ENCODE measurements at regions not wholly inside any gene's neighbourhood (a gene's known extent, or its start where the extent isn't known, plus 50 kb on each side); places are given as distances from the start of the nearest gene placed in this dataset.

- DNase-seq (ENCODE audit: low spot score) = no peak
- Histone ChIP-seq H3K27me3 (no peaks in the 10 kb centered on the region), H3K36me3 (no peaks in the 10 kb centered on the region), H3K4me1 (no peaks in the 10 kb centered on the region), H3K9me3 (peaks cover 0 to 17% of the 10 kb centered on the region in 2 donors), H3K27ac (no peak overlapping the region), H3K4me3 (no peak overlapping the region)
- no peak for TF ChIP-seq CTCF (IDR thresholded peaks at IDR 0.05)
Measured at GRCh38 chr11:70851907-70852306, 400.5 kb downstream of the SHANK2 start.

GRCh38 chr11:70853068-70853769 lies 399.2 kb downstream of the SHANK2 start:
- H3K4me1 ChIP-seq = no peaks in the 10 kb centered on the region
- no peaks in the 10 kb centered on the region for H3K36me3 ChIP-seq
- no peak overlapping the region for H3K27ac ChIP-seq
- TF ChIP-seq CTCF (IDR thresholded peaks at IDR 0.05) = no peak
- no peaks in the 10 kb centered on the region for H3K27me3 ChIP-seq
- no peak overlapping the region for H3K4me3 ChIP-seq
- no peak for DNase-seq (ENCODE audit: low spot score)
- H3K9me3 ChIP-seq = peaks cover 0 to 17% of the 10 kb centered on the region in 2 donors

GRCh38 chr11:70853770-70854108 lies 398.6 kb downstream of the SHANK2 start:
- H3K4me1 ChIP-seq = no peaks in the 10 kb centered on the region
- H3K27me3 ChIP-seq = no peaks in the 10 kb centered on the region
- no peak for TF ChIP-seq CTCF (IDR thresholded peaks at IDR 0.05)
- peaks cover 0 to 17% of the 10 kb centered on the region in 2 donors for H3K9me3 ChIP-seq
- no peak overlapping the region for H3K4me3 ChIP-seq
- DNase-seq (ENCODE audit: low spot score) = no peak
- no peak overlapping the region for H3K27ac ChIP-seq
- H3K36me3 ChIP-seq = no peaks in the 10 kb centered on the region

- H3K9me3 ChIP-seq = peaks cover 0 to 13% of the 10 kb centered on the region in 2 donors
- H3K36me3 ChIP-seq = no peaks in the 10 kb centered on the region
- DNase-seq (ENCODE audit: low spot score) = no peak
- H3K27me3 ChIP-seq = no peaks in the 10 kb centered on the region
- no peak overlapping the region for H3K27ac ChIP-seq
- H3K4me3 ChIP-seq = no peak overlapping the region
- TF ChIP-seq CTCF (IDR thresholded peaks at IDR 0.05) = no peak
- H3K4me1 ChIP-seq = no peaks in the 10 kb centered on the region
Measured at GRCh38 chr11:70854201-70854600, 398.2 kb downstream of the SHANK2 start.

GRCh38 chr11:70854901-70855556 lies 397.3 kb downstream of the SHANK2 start:
- Histone ChIP-seq H3K4me3 (no peak overlapping the region), H3K9me3 (peaks cover 0 to 4% of the 10 kb centered on the region in 2 donors), H3K27ac (no peak overlapping the region), H3K4me1 (no peaks in the 10 kb centered on the region), H3K27me3 (no peaks in the 10 kb centered on the region), H3K36me3 (no peaks in the 10 kb centered on the region)
- no peak for TF ChIP-seq CTCF (IDR thresholded peaks at IDR 0.05)
- no peak for DNase-seq (ENCODE audit: low spot score)

All from right atrium auricular region (tissue), 2 donors.